ENCODE measurements at regions not wholly inside any gene's neighbourhood (a gene's known extent, or its start where the extent isn't known, plus 50 kb on each side); places are given as distances from the start of the nearest gene placed in this dataset.

GRCh38 chr2:238689331-238689730 lies 158.6 kb upstream of the TWIST2 start:
- TF ChIP-seq EP300 (IDR thresholded peaks at IDR 0.05; ENCODE audit: borderline replicate concordance in 1 of 2, low read depth in 1 of 2, low read length in 1 of 2), result no peak
- TF ChIP-seq, protein P1, sequence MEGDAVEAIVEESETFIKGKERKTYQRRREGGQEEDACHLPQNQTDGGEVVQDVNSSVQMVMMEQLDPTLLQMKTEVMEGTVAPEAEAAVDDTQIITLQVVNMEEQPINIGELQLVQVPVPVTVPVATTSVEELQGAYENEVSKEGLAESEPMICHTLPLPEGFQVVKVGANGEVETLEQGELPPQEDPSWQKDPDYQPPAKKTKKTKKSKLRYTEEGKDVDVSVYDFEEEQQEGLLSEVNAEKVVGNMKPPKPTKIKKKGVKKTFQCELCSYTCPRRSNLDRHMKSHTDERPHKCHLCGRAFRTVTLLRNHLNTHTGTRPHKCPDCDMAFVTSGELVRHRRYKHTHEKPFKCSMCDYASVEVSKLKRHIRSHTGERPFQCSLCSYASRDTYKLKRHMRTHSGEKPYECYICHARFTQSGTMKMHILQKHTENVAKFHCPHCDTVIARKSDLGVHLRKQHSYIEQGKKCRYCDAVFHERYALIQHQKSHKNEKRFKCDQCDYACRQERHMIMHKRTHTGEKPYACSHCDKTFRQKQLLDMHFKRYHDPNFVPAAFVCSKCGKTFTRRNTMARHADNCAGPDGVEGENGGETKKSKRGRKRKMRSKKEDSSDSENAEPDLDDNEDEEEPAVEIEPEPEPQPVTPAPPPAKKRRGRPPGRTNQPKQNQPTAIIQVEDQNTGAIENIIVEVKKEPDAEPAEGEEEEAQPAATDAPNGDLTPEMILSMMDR (IDR thresholded peaks at IDR 0.05), result no peak

Data from SK-N-SH (cell line).